ENCODE measurements at regions not wholly inside any gene's neighbourhood (a gene's known extent, or its start where the extent isn't known, plus 50 kb on each side); places are given as distances from the start of the nearest gene placed in this dataset.

- Histone ChIP-seq H3K9ac (ENCODE audit: low read length) (no peak overlapping the region), H3K27me3 (ENCODE audit: insufficient read depth, low read length) (no peaks in the 10 kb centered on the region), H3K79me2 (ENCODE audit: insufficient read depth, low read length) (no peaks in the 10 kb centered on the region), H3K9me2 (ENCODE audit: low read depth, low read length) (no peaks in the 10 kb centered on the region), H3K4me2 (ENCODE audit: low read length) (no peak overlapping the region), H3K4me3 (ENCODE audit: low read depth, low read length, poor library complexity, severe bottlenecking) (no peak overlapping the region), H3K27ac (ENCODE audit: low read depth, low read length, poor library complexity, severe bottlenecking) (no peak overlapping the region), H4K20me1 (ENCODE audit: insufficient read depth, low read length) (no peaks in the 10 kb centered on the region), H3F3A (ENCODE audit: insufficient read depth, low read length) (no peaks in the 10 kb centered on the region), H3K36me3 (ENCODE audit: insufficient read depth, low read length) (no peaks in the 10 kb centered on the region), H3K4me1 (ENCODE audit: insufficient read depth, low read length, severe bottlenecking) (no peaks in the 10 kb centered on the region), H3K9me3 (ENCODE audit: low read length) (no peaks in the 10 kb centered on the region), H2AFZ (ENCODE audit: low read length) (no peak overlapping the region)
- no peak for TF ChIP-seq EZH2 (IDR thresholded peaks at IDR 0.05; ENCODE audit: borderline replicate concordance, low read length)
- TF ChIP-seq, protein P1, sequence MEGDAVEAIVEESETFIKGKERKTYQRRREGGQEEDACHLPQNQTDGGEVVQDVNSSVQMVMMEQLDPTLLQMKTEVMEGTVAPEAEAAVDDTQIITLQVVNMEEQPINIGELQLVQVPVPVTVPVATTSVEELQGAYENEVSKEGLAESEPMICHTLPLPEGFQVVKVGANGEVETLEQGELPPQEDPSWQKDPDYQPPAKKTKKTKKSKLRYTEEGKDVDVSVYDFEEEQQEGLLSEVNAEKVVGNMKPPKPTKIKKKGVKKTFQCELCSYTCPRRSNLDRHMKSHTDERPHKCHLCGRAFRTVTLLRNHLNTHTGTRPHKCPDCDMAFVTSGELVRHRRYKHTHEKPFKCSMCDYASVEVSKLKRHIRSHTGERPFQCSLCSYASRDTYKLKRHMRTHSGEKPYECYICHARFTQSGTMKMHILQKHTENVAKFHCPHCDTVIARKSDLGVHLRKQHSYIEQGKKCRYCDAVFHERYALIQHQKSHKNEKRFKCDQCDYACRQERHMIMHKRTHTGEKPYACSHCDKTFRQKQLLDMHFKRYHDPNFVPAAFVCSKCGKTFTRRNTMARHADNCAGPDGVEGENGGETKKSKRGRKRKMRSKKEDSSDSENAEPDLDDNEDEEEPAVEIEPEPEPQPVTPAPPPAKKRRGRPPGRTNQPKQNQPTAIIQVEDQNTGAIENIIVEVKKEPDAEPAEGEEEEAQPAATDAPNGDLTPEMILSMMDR (IDR thresholded peaks at IDR 0.05; ENCODE audit: low read length) = no peak
These were observed 335.7 kb upstream of the HSF2 start for GRCh38 chr6:122063761-122064160.

- no peaks in the 10 kb centered on the region for H3K4me1 ChIP-seq (ENCODE audit: insufficient read depth, low read length, severe bottlenecking)
- H2AFZ ChIP-seq (ENCODE audit: low read length) = no peak overlapping the region
- TF ChIP-seq, protein P1 (IDR thresholded peaks at IDR 0.05; ENCODE audit: low read length) = no peak
- no peak for TF ChIP-seq EZH2 (IDR thresholded peaks at IDR 0.05; ENCODE audit: borderline replicate concordance, low read length)
- no peaks in the 10 kb centered on the region for H4K20me1 ChIP-seq (ENCODE audit: insufficient read depth, low read length)
- no peak overlapping the region for H3K4me3 ChIP-seq (ENCODE audit: low read depth, low read length, poor library complexity, severe bottlenecking)
- no peaks in the 10 kb centered on the region for H3K9me2 ChIP-seq (ENCODE audit: low read depth, low read length)
- H3K36me3 ChIP-seq (ENCODE audit: insufficient read depth, low read length) = no peaks in the 10 kb centered on the region
- no peaks in the 10 kb centered on the region for H3F3A ChIP-seq (ENCODE audit: insufficient read depth, low read length)
- H3K27ac ChIP-seq (ENCODE audit: low read depth, low read length, poor library complexity, severe bottlenecking) = no peak overlapping the region
- H3K4me2 ChIP-seq (ENCODE audit: low read length) = no peak overlapping the region
- H3K9ac ChIP-seq (ENCODE audit: low read length) = no peak overlapping the region
- no peaks in the 10 kb centered on the region for H3K9me3 ChIP-seq (ENCODE audit: low read length)
- no peaks in the 10 kb centered on the region for H3K79me2 ChIP-seq (ENCODE audit: insufficient read depth, low read length)
- H3K27me3 ChIP-seq (ENCODE audit: insufficient read depth, low read length) = no peaks in the 10 kb centered on the region
These were observed 333.3 kb upstream of the HSF2 start for GRCh38 chr6:122066200-122066599.

GRCh38 chr6:122068291-122068769 lies 331.1 kb upstream of the HSF2 start:
- Histone ChIP-seq H3K27me3 (ENCODE audit: insufficient read depth, low read length) (no peaks in the 10 kb centered on the region), H3K4me3 (ENCODE audit: low read depth, low read length, poor library complexity, severe bottlenecking) (no peak overlapping the region), H3K79me2 (ENCODE audit: insufficient read depth, low read length) (no peaks in the 10 kb centered on the region), H2AFZ (ENCODE audit: low read length) (no peak overlapping the region), H3F3A (ENCODE audit: insufficient read depth, low read length) (no peaks in the 10 kb centered on the region), H3K4me1 (ENCODE audit: insufficient read depth, low read length, severe bottlenecking) (no peaks in the 10 kb centered on the region), H3K9me2 (ENCODE audit: low read depth, low read length) (no peaks in the 10 kb centered on the region), H3K9ac (ENCODE audit: low read length) (no peak overlapping the region), H3K9me3 (ENCODE audit: low read length) (no peaks in the 10 kb centered on the region), H3K36me3 (ENCODE audit: insufficient read depth, low read length) (no peaks in the 10 kb centered on the region), H4K20me1 (ENCODE audit: insufficient read depth, low read length) (no peaks in the 10 kb centered on the region), H3K4me2 (ENCODE audit: low read length) (no peak overlapping the region), H3K27ac (ENCODE audit: low read depth, low read length, poor library complexity, severe bottlenecking) (no peak overlapping the region)
- TF ChIP-seq, protein P1 (IDR thresholded peaks at IDR 0.05; ENCODE audit: low read length) = no peak
- TF ChIP-seq EZH2 (IDR thresholded peaks at IDR 0.05; ENCODE audit: borderline replicate concordance, low read length) = no peak

All from OCI-LY1 (cell line).